Stimulated activated CD8-positive, alpha-beta memory T cell treated with anti-CD3 and anti-CD28 coated beads, Interleukin-7, amount 100 ng/mL, for 48 hours (primary cell): ENCODE measurements at regions not wholly inside any gene's neighbourhood (a gene's known extent, or its start where the extent isn't known, plus 50 kb on each side); places are given as distances from the start of the nearest gene placed in this dataset.

Source experiments
- DNase-seq, 2 donors: peaks; one replicate each; pipeline ENCODE4 v3.0.0-alpha.2; 2020; ENCODE audit warnings: low read depth in 1 of 2; ENCODE audit errors: extremely low read depth in 1 of 2

DNA sequence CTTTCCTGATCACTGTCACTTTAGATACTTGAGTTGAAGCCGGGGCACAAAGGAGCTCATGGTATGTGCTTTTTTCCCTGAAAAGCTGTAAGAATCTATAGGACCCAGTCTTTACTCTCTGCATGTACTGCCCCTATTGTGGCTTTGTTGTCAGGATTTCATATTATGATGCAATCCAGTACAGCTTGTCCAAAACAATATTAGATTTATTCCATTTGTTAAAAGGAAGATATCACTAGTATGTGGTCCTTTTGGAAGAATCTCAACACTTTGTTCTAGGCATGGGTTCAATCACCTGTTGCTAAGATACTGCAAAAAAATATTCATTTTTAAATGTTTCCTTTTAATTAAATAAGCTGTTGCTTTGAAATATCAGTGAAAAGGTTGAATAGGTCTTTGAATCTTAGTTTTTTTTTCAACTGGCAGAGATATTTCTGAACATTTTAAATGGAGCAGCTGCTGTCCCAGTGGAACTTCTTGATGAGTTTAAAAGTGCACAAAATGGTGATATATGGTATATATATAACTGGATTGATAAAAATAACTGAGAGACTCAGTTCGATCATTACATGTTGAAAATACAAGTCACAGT, 256.6 kb upstream of the NT5C1B start:
- DNase-seq: no peak

DNA sequence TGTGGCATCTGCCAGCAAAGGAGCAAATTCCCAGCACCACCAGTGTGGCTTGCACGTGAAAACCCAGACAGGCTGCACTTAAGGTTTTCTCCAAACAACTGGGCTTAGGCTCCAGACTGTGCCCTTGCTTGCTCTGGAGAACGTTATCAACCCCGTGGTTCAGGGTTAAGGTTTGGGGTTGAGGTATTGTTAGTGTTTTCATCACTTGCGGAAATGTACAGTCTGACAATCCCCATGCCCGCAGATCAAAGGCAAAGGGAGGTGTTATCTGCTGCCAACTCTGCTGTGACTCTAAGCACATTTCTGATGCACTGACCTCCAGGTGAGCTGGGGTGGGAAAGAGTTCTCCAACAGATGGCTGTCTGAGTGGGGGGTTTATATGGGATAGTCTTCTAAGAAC, 253.5 kb upstream of the NT5C1B start:
- DNase-seq: no peak

DNA sequence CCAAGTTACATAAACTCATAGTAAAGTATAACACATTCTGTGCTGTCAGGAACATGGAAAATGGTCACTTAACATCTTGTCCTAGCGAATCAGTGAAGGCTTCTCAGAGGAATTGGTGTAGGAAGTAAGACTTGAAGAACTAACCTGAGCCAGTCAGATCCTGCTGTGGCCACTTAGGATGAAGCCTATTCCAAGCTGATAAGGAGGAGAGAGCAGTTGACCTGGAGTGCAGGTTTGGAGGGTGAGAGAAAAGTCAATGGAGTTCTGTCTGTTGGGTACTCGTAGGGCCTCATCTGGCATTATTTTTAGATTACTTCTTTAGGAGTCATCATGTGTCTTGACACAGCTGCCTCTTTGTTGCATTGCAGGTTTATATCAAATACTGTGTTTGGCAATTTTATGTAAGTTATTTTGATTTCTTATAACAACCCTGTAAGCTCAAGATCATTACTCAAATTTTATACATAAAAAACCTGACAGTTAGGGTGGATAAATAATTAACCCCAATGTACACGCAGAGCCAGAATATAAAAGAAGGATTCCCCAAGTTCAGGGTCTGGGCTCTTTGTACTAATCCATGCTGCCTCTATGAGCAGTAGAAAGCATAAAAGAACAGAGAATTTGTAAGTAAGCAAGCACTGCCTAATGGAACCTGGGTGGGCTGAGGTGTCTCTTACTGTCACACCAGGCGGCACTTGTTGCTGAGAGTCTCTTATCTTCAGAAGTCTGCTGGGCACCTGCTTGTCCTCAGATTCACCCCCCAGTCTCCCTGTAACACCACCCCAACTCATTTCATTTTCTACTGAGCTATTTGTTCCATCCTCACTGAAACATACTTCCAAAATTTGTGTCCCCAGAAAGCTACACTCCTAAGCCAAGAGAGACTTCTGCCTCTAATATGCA, 252.1 kb upstream of the NT5C1B start:
- DNase-seq: no peak

DNA sequence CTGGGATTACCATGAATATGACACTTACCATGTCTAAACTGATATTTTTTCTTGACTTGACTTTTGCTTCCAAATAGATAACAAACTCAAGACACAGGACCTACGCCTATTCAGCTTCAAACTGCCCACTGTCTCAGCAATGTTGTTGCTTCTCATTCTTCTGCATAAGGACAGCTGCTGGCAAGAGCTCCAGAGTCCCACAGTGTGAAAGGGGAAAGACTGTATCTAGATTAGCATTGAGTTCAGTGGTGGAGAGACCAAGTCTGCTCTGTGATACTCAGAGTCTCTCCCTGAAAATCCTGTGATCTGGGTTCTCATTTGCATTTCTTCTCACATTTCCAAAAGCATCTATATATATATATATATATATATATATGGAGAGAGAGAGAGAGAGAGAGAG, 247.9 kb upstream of the NT5C1B start:
- no peak for DNase-seq

DNA sequence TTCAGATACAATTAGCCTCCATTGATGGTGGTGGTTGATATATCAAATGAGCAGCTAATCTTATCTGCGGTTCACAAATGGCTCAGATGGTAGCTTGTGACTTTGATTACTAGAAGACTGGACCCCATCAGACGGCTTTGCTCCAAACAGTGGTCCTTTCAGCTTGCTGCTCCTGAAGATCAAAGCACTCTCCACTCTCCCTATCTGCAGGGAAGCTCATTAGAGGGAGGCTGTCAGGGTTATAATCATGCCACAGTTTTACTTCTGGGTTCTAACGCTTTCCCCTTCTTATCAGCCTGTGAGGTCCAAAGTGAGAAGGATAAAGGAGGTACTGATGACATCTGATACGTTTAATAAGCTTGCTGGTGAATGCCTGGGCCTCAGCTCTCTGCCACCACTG, 247.1 kb upstream of the NT5C1B start:
- no peak for DNase-seq

DNA sequence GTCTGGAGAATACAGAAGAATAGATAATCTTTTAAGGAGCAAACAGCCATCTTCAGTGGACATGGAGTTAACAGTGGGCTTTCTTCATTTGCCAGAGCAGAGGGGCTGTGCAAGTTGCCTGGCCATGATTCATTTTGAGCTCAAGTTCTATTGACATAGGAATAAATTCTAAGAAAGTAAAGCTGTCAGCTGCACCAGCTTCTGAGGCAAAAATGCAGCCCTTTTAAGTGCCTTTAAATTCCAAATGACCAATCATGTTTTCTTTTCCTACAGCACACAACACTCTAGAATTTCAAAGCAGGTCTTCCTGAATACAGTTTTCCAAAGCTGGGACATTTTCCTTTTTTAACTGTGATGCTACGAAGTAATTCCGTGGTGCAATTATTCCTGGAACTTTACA, 246.4 kb upstream of the NT5C1B start:
- DNase-seq: no peak

DNA sequence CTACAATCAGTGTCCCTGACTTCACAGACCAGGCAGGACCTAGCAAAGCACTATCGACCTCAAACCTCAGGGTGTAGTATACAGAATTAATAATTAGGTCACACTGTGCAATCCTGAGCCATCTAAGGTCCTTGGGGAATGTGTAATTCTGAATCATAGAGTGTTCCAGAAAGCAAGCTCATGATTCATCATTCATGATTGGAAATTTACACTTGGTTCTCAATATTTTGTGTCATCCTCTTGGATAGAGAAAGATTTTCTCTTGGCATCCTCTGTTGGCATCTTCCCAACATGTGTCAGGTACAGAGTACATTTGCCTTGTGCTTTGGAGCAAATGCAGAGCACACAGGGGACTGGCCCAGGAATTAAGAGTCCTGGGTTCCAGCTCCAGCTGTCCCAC, 245.0 kb upstream of the NT5C1B start:
- no peak for DNase-seq

DNA sequence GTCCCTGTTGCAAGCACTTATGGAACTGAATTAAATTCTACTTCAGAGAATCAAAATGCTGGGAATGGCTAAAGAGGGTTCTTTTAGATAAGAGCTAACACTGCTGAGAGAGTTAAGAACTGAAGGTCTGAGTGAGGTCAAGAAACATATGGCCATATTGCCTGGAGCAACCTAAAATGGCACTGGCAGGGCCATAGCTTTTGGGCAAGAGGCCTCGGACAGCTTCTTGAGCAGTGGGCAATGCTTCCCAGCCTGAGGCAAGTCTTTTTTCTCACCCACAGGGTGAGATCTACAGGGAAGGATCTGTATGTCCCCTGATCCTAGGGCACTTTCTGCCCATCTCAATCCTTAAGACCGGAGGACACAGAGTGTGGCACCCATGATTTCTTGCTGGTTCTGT, 244.6 kb upstream of the NT5C1B start:
- no peak for DNase-seq

DNA sequence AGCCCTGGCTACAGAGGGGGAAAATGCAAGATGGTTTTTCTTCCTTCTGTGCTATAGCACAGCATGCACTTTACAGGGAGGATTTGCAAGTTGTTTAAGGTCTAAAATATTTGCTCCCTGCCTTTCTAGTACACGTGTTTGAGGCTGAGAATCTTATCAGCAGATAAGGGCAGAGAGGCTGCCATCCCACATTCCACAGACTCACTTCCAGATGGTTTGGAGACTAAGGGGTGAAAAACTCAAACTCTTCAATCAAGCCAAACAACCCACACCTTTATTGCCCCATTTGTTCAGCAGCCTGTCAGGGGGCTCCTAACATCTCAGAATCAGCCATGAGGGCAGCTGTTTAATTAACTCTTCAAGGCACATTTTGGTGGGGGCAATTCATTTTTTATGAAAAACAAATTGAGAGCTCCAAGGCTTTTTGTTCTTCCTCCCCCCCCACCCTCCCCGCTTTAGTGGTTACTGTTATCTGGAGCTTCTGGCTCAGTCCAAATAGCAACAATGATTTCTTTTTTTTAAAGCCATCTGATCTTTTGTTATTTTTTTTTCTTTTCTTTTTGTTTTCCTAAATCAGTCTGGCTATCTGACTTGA, 242.6 kb upstream of the NT5C1B start:
- no peak for DNase-seq

DNA sequence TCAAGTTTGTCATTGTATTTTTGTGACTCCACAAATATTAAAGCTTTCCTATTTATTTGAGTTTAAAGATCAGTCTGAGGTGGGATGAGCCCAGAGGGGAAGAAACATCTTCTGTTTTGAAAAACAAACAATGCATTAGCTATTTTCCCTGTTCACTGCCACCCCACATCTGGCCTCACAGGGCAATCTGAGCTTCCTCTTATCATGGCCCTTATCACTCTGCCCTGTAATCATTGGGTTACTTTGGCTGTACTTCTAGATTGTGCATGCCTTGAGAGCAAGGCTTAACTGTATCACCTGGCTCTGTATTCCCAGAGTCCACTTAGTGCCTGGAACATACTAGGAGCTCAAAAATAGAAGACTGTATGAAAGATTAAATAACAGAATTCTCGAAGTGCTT, 241.6 kb upstream of the NT5C1B start:
- no peak for DNase-seq

DNA sequence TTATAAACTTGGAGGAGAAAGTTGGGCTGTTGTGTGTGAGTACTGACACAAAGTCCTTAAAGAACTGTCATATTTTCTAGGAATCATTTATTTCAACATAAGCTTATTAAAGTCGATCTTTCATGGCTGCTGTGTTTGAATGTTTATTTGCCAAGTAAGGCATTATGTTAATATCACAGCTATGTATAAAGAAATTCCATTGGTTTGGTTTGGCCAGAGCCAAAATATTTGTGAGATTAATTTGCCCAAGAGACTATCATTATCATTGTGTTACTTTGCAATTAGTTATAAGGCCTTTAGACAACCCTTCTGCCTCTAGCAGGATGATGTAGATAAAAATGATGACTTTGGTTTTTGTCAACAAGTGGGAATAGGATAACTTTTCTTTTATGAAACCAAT, 240.6 kb upstream of the NT5C1B start:
- DNase-seq: no peak

DNA sequence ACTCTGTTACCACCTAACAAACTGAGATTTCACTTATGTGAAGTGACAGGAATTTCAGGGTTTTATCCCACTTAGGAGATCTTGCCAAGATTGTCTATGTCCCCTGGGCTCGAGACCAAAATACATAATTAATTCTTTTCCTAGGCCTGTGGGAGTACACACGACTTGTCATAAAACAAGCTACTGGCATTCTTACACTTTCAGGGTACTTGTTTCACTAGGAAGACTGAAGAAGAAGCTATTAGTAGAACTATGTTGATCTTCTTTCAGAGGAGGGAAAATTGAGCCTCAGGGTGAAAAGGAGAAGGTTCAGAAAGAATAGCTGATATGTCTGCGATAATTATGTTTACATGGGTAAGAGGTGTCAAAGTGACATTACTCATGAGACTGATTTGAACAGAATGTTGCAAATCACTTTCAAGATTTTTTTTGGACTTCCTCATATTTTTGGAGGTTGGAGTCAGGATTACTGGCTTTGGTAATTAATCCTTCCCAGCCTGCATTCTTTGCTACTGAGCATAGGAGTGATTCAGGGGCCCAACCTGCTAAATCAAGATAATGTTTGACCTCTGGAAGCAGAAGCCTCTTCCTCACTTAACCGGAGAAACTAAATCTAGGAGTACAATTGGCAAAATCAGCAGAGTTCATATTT, 240.0 kb upstream of the NT5C1B start:
- no peak for DNase-seq

DNA sequence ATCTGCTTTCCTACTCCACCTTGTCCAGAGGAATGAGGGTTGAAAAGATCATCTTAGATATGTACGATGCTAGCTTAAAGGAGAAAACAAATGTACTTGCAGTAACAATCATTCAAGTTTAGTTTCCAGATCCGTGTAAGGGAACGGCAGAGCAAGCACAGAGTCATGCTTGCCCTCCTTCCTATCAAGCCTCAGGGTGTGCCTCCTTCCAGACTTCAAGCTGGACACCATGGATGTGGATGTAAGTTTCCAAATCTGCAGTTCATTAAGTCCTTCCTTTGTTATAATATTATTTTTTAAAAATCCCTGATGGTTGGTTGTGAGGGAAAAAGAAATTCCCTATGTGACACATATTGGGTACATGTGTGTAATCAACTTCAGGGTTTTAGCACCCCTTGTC, 238.9 kb upstream of the NT5C1B start:
- no peak for DNase-seq

DNA sequence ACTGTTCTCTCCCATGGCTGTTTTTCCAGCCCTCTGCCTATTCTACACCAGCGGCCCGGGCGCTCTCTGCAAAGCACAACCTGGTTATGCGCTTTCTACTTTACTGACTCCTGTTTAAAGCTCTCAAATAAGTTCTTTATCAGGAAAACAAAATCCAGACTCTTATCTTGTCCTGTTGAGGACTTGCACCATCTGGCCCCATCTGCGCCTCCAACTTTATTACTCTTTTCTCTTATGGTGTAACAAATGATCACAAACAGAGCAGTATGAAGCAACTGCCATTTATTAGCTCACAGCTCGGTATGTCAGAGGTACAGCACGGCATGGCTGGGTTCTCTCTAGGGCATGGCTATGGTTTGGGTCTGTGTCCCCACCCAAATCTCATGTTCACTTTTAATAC, 236.5 kb upstream of the NT5C1B start:
- no peak for DNase-seq

DNA sequence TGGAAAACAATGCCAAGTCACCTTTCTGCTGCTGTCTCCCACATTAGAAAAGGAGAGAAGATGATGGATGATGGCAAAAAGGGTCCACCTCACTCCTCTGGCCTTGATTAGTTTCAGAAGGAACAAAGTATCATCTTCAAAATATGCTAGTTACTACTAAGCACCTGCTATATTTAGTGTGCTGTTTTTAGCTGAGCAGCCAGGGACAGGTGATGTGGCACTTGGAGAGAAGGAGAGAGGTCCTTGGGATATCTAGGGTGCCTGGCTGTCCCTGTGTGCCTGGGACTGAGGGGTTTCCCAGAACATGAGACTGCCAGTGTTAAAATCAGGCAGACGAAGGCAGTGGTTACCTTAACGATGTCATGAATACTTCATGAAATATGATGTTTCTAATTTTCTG, 235.5 kb upstream of the NT5C1B start:
- no peak for DNase-seq

DNA sequence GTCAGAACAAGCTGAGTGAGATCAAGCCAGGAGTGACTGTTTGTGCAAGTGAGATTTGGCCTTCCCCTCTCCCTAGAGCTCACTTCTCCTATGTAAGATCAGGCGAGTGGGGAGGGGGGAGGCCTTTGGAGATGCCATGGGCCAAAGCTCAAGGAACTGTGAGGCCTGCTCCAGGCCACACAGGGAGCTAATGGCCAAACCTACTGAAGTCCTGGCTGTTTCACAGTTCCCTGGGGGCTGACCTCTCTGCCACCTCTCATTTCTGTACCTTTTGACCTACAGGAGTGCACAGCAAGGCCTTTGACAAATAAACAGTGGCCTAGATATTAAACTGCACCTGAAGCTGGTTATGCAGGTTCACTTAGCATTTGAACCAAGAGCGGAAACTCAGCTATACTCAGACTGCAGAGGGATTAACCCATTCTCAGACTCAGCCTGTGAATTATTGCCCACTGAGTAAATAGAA, 235.0 kb upstream of the NT5C1B start:
- DNase-seq: no peak

DNA sequence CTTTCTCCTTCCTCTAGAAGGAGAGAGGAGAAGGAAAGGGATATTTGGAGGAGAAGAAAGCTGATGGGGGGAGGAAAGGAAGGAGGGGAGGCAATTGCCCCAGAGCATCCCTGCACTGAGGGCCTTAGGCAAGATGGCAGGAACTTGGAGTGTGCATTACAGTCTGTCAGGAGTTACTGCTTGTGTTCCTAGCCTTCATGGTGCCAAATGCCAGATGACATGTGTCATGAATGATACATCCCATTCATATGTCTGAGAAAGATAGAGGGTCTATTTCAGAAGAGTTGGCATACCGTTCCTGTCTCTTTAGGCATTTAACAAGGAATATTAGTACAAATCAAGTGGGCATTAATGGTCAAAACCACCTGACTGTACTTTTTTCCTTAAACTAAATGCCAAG, 232.1 kb upstream of the NT5C1B start:
- DNase-seq: no peak

DNA sequence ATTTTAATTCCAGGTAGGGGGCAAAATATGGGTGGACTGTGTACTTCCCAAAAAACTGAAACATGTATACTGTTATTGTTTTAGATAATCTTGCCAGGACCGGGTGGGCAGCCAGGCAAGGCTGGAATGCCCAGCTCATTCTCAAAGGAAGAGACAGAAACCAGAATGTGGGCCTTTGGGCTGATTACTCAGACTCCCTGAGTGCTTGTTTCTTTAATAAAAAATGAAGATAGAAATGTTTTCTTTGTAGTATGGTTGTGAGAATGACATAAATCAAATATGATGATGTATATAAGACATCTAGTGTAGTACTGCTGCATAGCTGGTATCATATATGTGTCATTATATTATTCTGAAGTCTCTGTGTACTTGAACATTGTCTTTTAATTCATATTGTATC, 231.6 kb upstream of the NT5C1B start:
- DNase-seq: no peak

DNA sequence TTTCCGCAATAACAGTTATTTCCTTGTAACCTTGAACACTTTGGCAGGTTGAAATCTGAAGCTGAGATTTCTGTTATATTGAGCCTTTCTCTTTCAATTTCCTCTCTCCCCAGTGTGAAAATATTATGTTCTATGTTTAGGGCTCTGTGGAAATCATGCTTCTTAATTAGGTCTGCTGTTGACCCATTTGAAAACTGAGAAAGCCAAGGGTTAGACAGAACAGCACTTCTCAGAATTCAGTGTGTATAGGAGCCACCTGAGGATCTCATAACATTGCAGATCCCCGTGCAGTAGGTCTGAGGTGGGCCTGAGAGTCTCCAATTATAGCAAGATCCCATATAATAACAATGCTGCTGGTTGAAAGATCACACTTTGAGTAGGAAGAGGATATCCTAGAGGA, 230.2 kb upstream of the NT5C1B start:
- DNase-seq: no peak

DNA sequence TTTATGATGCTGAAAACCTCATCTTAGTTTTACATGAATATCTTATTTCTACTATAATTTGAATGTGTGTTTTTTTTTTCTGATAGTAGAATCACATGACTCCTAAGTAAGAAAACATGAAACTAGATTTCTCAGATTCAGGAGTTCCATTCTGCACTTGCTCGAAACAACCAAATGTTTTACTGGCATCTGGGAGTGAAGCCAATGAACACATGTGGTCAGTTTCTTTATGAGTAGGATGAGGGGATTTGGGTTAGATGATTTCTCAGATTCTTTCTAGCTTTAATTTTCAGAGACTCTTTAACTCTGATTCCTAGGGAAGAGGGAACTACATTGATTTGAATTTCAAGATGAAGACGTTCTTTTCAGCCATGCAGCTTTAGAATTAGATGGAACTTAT, 225.0 kb upstream of the NT5C1B start:
- DNase-seq: no peak

DNA sequence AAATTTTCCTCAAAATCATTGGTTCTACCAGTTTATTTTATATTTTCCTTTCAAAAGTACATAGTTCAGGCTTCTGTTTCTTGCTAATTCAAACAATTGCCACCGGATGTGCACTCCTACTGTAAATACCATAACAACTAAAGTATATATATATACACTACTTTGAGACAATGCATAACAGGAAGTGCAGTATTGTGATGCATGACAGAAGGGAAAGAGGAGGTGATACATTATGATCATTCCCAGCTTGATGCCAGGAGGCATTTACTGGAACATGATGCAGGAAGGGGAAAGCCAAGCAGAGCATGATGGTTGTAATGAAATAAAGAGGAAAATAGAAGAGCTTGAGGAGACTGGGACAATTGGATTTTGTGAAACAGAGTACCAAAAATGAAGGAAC, 215.2 kb upstream of the NT5C1B start:
- no peak for DNase-seq
